ENCODE measurements at regions not wholly inside any gene's neighbourhood (a gene's known extent, or its start where the extent isn't known, plus 50 kb on each side); places are given as distances from the start of the nearest gene placed in this dataset.

GRCh38 chr5:148950471-148950863, 112.4 kb downstream of the SH3TC2 start:
- TF ChIP-seq CTCF (conservative IDR thresholded peaks at IDR 0.05): no peak

GRCh38 chr5:148950892-148951291, 112.0 kb downstream of the SH3TC2 start:
- no peaks in the 10 kb centered on the region for H3K9me3 Mint-ChIP-seq
- no peaks in the 10 kb centered on the region for H3K27me3 Mint-ChIP-seq
- no peak for DNase-seq (ENCODE audit: extremely low spot score, unreplicated experiment)
- H3K4me1 Mint-ChIP-seq (ENCODE audit: unreplicated experiment): no peaks in the 10 kb centered on the region
- TF ChIP-seq CTCF (conservative IDR thresholded peaks at IDR 0.05): no peak
- H3K27ac Mint-ChIP-seq: no peak overlapping the region
- no peaks in the 10 kb centered on the region for H3K36me3 Mint-ChIP-seq
- no peak overlapping the region for H3K4me3 Mint-ChIP-seq

More at GRCh38 chr5:148950471-148950863, 112.4 kb downstream of the SH3TC2 start:
- Mint-ChIP-seq H3K36me3 (no peaks in the 10 kb centered on the region), H3K27ac (no peak overlapping the region), H3K4me1 (ENCODE audit: unreplicated experiment) (no peaks in the 10 kb centered on the region), H3K9me3 (no peaks in the 10 kb centered on the region), H3K4me3 (no peak overlapping the region), H3K27me3 (no peaks in the 10 kb centered on the region)
- DNase-seq (ENCODE audit: extremely low spot score, unreplicated experiment): no peak

GRCh38 chr5:148951612-148952011, 111.2 kb downstream of the SH3TC2 start:
- H3K4me1 Mint-ChIP-seq (ENCODE audit: unreplicated experiment): no peaks in the 10 kb centered on the region
- no peak overlapping the region for H3K27ac Mint-ChIP-seq
- no peak for TF ChIP-seq CTCF (conservative IDR thresholded peaks at IDR 0.05)
- H3K4me3 Mint-ChIP-seq: no peak overlapping the region
- H3K36me3 Mint-ChIP-seq: no peaks in the 10 kb centered on the region
- H3K9me3 Mint-ChIP-seq: no peaks in the 10 kb centered on the region
- DNase-seq (ENCODE audit: extremely low spot score, unreplicated experiment): no peak
- H3K27me3 Mint-ChIP-seq: no peaks in the 10 kb centered on the region

GRCh38 chr5:148952097-148952867, 110.6 kb downstream of the SH3TC2 start:
- no peak for DNase-seq (ENCODE audit: extremely low spot score, unreplicated experiment)
- Mint-ChIP-seq H3K4me1 (ENCODE audit: unreplicated experiment) (no peaks in the 10 kb centered on the region), H3K27me3 (no peaks in the 10 kb centered on the region), H3K27ac (no peak overlapping the region), H3K9me3 (no peaks in the 10 kb centered on the region), H3K36me3 (no peaks in the 10 kb centered on the region), H3K4me3 (no peak overlapping the region)
- no peak for TF ChIP-seq CTCF (conservative IDR thresholded peaks at IDR 0.05)

GRCh38 chr5:148953711-148954110, 109.2 kb downstream of the SH3TC2 start:
- TF ChIP-seq CTCF (conservative IDR thresholded peaks at IDR 0.05): no peak
- Mint-ChIP-seq H3K4me1 (ENCODE audit: unreplicated experiment) (no peaks in the 10 kb centered on the region), H3K27me3 (no peaks in the 10 kb centered on the region)

More at GRCh38 chr5:148953711-148954110, 109.2 kb downstream of the SH3TC2 start:
- no peak for DNase-seq (ENCODE audit: extremely low spot score, unreplicated experiment)
- Mint-ChIP-seq H3K9me3 (no peaks in the 10 kb centered on the region), H3K27ac (no peak overlapping the region), H3K4me3 (no peak overlapping the region), H3K36me3 (no peaks in the 10 kb centered on the region)
